IPS DF 19.7 (cell line): ENCODE measurements at regions not wholly inside any gene's neighbourhood (a gene's known extent, or its start where the extent isn't known, plus 50 kb on each side); places are given as distances from the start of the nearest gene placed in this dataset.

Experiments used
- DNase-seq: peaks from one replicate; pipeline ENCODE4 v3.0.0-alpha.2; 2013; ENCODE audit warnings: low read depth, low spot score

DNA sequence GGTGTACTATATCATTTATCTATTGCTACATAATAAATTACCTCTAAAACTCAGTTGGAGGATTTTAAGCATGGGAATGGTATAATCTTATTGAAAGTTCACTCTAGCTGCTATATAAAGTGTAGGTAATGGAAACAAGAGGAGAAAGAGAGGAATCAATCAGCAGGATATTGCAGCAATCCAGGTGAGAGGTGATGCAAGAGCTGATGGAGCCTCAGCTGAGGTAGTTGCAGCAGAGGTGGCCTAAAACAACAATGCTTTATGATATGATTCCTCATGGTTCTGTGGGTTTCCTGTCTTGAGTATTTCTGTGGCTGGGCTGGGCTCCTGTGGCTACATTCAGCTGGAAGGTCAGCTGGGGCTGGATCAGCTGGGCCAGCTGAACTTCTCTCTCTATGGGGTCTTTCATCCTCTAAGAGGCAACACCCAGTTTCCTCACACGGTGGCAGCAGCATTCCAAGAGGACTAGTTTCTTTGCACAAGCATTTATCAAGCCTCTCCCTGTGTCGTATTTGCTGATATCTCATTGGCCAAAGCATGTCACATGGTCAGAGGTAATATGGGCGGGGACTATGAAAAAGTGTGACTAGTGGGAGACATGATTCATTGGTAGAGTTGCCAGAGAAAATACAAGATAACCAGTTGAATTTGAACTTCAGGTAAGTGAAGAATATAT is 135.4 kb upstream of the LARGE1 start:
- DNase-seq: peak; percentile 71

DNA sequence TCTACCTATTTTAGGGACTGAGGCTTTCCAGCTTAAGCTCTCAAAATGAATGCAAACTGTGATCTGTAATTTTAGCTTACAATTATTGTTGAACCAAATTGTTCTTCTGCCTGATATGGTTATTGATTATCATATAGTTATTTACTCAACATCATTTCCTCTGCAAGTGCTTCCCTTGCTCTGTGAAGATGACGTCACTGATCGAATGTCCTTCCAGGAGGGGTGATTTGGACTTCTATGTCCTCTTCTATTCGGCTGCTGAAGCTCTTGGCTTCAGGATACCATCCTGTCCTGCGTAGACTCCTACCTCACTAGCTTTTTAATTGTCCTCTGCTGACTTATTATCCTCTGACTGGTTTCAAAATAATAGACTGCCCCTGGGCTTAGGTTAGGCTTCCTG is 137.4 kb upstream of the LARGE1 start:
- DNase-seq: no peak

DNA sequence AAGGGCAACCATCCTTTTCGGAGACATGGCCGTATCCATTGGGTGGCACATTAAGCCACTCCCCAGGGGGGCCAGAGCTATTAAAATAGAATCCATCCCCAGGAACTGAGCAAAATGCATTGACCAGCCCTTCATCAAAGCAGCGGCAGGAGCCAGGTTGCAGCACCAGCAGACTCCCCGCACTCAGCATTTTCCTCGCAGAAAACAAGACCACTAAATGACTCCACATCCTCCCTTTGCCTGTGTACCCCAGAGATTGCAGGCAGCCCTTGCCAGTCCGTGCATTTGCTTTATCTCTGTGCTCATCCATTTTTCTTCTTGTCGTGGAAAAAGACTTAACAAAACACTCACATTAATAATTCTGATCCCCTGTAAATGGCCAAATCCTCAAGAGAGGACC is 144.4 kb upstream of the LARGE1 start:
- no peak for DNase-seq

DNA sequence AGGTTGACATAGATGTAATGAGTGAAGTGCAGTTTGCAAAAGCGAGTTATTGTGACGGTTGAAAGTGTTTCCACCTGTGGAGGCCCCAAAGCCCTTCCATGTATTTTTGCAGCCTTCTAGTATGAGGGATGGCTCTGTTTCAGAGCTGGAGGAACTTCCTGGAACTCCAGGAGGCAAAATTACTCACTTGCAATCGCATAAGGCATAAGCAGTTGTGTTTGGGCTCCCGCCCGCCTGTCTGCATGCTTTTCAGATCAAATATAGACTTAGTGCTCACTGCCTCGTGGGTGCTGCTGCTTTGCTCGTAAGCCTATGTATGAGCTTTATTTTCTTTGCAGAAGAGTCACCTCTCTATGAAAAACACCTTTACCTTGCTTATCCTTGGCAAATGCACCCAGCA is 146.8 kb upstream of the LARGE1 start:
- DNase-seq: no peak

DNA sequence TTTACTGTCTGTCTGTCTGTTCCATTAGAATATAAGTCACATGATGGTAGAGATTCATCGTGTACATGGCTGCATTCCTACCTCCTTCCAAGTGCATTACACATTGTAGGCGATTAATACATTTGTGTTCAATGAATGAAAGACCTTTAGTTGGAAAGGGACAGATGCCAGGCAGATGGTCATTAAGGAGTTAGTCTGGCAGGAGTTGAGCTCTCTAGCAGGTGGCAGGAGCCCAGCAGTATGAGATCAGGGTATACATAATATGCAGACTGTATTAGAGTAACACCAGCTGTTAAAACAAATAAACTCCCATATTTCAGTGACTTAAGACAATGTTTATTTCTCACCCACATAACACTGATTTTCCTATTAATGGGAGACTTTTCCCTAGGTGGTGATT is 147.7 kb upstream of the LARGE1 start:
- no peak for DNase-seq

DNA sequence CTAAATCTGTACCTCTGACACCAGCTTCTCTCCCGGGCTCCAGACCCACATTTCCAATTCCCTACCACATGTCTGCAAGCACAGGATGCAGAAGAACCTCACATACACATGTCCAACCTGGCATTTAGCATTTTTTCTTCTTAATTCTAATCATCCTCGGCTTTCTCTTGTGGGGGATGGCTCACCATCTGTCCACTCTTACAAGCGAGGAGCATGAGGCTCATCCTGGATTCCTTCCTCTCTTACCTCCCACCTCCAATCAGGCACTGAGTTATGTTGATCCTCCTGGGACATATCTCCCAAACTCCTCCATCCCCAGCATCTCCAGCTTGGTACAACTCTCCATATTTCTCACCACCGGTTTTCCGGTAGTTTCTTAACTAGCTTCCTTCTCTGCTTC is 149.8 kb upstream of the LARGE1 start:
- DNase-seq: no peak

DNA sequence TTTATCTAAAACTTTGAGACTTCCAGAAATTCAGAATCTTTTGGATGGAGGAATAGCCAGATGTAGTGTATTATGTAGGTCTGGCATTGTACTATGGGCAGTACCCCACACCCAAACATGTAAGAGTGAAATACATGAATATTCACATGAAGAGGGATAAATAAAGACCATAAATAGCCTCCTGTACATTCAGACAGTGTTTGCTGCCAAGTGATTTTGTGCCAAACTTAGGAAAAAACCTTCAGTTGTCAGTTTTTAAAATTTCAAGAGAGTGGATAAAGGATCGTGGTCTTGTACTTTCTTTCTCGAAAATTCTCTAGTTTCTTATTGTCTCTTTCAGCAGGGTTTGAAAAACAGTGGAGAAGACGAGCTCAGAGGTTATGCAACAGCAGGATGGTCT is 150.3 kb upstream of the LARGE1 start:
- DNase-seq: no peak

DNA sequence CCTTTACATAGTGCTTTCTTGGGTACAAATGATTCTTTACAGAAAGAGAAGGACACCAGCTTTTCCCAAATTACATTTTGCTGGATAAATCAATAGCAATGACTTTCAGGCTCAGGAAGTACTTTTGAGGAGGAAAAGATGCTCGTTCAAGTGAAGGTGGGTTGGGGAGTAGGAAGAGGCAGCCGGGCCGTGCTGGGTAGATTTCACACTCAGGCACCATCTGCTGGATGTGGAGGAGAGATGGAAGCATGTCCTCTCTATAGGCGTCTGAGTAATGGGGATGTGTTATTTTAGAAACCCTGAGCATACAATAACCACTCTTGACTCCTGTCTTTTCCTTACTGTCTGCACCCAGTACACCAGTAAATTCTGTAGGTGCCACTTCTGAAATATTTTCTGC is 152.3 kb upstream of the LARGE1 start:
- DNase-seq: no peak

DNA sequence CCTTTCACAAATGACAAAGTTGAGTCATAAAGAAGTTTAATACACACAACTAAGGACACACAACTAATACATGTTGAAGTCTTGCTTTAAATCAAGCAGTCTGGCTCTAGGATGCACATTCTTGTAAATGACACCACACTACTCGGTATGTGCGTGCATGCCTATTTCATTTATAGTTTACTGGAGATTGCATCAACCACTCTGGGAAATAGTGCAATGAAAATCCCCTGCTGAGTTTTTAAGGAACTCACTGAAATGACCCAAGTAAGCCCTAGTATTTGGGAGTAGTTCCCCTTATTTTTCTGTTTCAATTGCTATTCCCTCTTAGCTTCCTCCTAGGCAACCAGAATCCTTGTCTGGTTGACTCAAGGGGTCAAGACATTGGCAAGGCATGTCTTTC is 160.2 kb upstream of the LARGE1 start:
- DNase-seq: no peak

DNA sequence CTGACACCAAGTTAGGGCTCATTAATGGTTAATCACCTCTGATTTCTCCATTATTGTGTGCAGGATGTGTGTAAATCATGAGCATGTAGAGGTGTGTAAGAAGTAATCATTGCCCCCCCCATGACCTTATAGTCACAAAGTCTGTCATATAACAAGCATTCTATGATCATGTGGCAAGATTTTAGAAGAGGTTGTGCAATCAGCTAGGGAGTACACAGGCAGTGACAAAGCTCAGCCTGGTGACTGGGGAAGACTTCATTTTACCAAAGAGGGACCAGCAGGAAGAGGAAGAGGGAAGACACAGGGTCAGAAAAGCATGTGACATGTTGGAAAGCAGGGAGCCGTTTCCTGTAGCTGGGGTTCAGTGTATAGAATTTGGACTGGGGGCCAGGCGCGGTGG is 176.5 kb upstream of the LARGE1 start:
- DNase-seq: no peak

DNA sequence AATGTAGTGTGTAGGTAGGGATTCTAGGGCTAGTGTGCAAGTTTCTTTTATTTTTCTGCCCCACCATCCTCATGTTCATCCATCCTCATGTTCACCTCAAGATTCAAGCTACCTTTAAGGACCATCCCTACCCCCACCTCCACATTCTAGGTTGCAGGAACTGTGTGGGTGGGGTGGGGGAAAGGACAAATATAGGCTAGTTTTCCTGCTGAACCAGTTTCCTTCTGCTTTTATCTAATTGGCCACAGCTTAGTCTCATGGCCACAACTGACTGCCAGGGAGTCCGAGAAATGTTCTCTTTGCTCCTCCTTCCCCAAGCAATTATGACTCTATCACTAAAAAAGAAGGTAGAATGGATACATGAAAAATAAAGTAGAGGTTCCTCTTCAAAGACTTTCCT is 179.0 kb upstream of the LARGE1 start:
- DNase-seq: no peak

DNA sequence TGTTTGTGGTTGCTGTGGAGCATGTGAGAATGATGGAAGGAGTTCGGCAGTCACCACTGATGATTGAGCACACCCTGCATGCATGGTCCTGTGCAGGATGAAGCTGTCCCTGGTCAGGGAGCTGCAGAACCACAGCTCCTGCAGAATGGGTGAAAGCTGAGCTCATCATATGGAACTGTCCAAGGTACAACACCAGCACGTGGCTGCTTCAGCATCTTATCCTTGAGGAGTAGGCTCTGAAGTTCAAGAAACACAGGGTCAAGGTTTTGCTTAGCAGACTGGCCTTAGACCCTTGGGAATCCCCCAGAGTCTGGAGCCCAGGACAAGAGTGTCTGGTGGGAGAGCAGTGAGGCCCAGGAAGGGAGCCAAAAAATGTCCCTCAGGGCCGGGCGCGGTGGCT is 182.4 kb upstream of the LARGE1 start:
- no peak for DNase-seq

DNA sequence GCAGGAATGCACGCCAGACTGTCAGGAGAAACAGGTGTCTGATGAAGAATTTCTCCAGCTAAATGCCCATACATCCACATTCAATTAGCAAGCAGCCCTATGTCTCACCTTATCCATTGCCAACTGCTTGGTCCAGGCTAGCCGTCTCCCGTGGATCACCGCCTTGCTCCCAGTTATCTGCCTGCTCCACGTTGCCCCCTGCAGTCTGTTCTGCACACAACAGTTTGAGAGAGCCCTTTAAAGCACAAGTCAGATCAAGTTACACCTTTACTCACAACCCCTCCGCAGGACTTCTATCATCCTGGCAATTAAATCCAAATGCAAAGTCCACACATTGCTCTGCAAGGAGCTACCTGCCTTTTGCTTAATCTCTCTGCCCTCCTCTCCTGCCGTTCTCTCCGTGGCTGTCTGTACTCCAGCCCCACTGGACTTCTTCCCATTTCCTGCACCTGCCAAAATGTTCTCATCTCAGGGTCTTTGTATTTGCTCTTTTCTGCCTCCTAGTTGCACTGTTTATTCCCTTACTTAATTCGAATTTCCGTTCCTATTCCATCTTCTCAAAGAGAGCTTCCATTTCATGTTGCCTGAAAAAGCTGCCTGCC is 185.3 kb upstream of the LARGE1 start:
- DNase-seq: peak; percentile 56

DNA sequence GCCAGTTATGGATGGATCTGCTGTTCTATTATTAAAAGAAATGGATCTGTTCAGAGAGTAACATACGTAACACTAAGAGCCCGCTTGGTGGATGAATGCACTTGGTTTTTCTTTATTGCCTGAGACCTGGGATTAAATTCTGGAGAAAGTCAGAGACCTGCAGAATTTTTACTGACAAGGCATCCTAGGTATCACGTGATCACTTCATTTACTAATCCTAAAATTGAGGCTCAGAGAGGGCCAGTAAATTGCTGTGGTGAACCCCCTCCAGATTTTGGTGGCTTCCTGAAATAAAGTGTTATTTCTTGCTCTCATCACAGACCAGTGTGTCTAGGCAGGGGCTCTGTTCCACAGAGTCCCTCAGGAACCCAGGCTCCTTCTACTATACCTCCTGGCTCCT is 187.9 kb upstream of the LARGE1 start:
- no peak for DNase-seq

DNA sequence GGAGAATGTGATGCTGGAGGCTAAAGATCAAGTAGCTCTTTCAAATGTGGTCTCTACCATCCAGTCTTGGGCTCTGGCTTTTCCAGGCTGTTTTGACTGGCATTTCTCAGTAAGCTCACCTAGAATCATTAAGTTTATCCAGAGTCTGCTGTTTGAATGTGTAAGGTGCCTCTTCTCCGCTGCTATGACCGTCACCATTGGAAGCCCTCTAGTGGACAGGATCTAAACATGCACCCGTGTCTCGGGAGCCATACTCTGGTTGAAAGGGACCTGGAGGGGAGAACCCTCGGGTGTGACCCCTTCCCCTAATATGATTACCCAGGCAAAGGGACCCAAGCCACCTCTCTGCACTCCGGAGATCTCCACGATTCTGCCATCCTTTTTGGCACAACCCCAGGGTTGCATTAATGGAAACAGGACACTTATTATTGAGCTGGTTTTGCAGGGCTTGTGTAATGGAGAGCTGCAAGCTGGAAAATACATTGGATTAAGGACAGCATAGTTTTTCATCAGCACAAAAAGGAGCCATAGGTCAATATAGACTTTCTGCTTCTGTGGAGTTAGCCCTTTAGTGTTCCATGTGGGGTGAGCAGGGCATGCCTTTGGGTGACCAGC is 191.0 kb upstream of the LARGE1 start:
- peak; percentile 17 for DNase-seq

DNA sequence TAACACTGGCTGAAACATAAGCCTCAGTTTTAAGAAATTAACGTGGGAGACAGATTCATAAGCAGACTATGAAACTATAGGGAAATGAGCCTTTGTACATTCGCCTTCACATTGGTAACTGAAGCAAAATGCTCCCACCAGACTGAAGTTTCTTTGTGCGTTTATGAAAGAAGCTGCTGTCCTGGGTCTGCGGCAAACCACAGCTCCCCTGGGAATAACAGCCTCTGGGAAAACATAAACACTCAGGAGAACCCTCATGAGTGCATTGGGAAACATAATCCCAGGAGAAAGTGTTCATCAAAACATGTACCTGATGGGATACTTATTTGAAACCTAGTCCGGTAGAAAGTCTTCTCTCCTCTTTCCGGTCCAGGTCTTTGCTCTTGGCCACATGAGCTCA is 193.1 kb upstream of the LARGE1 start:
- DNase-seq: no peak

DNA sequence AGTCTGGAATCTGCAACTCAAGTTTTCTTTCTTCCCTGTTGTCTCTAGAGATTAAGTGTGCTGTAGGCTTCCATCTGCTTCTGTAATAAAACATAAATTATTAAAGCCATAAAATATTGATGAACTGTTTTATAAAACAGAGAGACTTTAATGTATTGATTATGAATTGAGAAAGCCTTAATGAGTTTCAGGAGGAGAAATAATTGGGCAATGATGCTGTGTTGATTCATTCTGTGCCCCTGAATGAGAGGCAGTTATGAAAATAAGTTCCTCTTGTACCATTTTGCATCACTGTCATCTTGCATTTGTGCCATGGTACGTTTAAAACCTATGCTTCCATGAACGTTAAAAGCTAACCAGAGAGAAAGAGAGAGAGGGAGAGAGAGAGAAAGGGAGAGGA is 194.1 kb upstream of the LARGE1 start:
- DNase-seq: no peak

DNA sequence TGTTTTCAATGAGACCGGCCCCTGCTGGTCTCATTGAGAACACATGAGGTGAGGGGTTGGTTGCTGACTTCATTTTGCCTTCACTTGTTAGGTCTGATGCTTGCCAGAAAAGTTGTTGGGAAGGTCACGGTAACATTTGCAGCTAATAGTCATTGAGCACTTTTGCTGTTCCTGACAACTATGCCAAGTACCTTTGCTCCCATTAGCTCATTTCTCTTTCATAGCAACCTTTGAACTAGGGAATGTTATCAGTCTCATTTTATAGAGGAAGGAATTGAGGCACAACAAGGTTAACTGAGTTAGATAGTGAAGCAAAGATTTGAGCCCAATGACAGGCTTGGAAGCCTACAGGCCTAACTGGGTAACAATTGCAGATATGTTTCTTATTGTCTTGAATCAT is 195.4 kb upstream of the LARGE1 start:
- no peak for DNase-seq

DNA sequence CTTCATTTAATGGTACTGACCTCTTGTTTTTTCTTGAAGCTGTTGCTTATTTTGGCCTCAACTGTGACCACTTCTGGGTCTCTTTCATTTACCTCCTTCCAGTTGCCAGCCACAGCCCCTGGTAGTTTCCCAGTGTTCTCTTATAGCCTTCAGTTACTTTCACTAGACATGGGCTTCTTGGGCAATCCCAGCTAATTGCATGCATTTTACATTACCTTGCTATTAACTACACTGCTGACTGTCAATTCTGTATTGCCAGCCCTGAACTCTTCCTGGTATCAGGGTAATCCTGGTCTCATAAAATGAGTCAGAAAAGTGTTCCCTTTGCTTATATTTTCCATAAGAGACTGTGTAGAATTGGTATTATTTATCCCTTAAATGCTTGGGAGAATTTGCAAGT is 195.8 kb upstream of the LARGE1 start:
- no peak for DNase-seq

DNA sequence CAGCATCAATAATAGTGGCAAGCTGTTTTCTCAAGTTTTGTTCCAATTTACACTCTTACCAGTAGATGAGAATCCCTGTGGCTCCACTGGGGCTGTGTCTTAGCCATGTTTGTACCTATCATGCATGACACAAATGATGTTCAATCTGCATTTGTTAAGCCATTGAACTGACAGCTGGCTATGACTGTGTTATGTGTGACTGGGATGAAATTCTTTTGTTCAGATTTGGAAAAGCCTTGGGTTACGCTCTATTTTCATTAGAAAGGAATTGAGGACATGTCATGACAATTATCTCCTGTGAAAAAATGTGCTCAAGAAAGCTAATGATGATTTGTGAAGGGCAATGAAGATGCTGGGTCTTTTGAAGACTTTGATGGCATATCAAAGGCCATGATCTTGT is 201.8 kb upstream of the LARGE1 start:
- DNase-seq: no peak

DNA sequence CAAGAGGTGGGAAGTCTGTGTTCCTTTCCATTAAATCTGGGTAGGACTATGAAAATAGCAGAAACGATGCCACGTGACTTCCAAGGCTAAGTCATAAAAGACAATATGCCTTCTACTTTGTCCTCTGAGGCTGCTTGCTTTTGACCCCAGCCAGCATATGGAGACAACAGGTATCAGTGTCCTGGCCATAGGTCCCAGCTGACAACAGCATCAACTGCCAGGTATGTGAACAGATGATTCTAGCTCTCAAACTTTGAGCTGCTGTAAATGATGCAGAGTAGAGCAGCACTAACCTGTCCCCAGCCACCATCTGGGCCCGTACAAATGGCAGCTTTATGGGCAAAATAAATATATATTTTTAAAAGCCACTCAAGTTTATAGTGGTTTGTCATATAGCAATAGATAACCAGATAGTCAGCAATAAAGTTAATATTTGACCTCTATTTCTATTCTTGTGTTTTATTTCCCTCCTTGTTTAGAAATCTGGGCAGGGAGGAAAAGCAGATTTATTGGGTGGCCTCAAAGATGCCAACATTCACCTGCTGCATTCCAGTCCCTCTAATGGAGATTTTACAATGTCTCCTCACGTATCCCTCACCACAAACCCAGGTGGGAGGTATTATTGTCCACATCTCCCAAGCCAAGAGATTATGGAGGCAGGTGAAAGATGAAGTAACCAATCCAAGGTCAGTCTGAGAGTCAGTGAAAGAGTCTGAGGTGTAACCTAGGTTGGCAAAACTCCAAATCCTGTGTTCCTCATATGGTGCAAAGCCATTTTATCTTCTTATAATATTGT is 209.6 kb upstream of the LARGE1 start:
- DNase-seq: no peak

DNA sequence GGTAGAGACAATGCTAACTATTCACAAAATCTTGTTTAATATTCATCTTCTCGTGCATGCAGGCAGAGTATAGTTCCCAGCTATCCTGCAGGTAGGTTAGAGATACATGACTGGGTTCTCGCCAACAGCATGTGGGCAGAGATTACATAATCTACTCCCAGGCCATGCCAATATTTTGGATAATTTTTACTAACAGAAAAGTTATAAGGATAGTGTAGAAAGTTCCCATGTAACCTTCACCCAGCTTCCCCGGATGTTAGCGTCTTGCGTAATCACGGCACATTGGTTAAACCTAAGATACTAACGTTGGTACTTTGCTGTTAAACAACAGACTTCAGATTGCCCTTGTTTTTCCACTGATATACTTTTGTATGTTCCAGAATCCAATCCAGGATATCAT is 215.5 kb upstream of the LARGE1 start:
- no peak for DNase-seq

DNA sequence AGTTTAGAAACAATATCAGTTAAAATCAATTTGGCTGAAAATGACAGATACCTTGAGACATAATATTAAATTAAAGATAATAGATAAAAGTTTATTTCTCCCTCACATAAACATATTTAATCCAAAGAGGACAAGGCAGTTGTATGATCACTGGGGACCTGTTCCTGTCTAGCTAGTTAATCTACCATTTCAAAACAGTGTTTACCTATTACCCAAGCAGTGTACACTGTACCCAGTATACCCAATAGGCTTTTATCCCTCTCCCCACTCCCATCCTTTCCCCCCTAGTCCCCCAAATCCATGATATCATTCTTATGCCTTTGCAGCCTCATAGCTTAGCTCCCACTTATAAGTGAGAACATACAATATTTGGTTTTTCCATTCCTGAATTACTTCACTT is 229.7 kb upstream of the LARGE1 start:
- no peak for DNase-seq
